HepG2 (cell line): ENCODE measurements at regions not wholly inside any gene's neighbourhood (a gene's known extent, or its start where the extent isn't known, plus 50 kb on each side); places are given as distances from the start of the nearest gene placed in this dataset.

Source experiments
- CEBPB ChIP-seq: IDR thresholded peaks from 2 replicates; pipeline ENCODE4 v1.6.1; 2011; ENCODE audit warnings: low read depth, low read length, improper control_type of control experiment, borderline replicate concordance
- FOXK1 ChIP-seq: sonication (generic); formaldehyde crosslinking; IDR thresholded peaks from 2 replicates; pipeline ENCODE4 v1.4.0; 2020; ENCODE audit warnings: low read depth, missing genetic modification reagents, borderline replicate concordance
- ZNF720 ChIP-seq: sonication (generic); formaldehyde crosslinking; IDR thresholded peaks from 2 replicates; pipeline ENCODE4 v1.4.0; 2020; ENCODE audit warnings: missing genetic modification reagents
- TF ChIP-seq, protein P1 (sequence below): sonication (generic); formaldehyde crosslinking; IDR thresholded peaks from 2 replicates; pipeline ENCODE4 v1.5.0; 2020; ENCODE audit warnings: mild to moderate bottlenecking, missing genetic modification reagents, moderate library complexity
- TF ChIP-seq, protein P2 (sequence below): sonication (generic); formaldehyde crosslinking; IDR thresholded peaks from 2 replicates; pipeline ENCODE4 v1.4.0; 2020; ENCODE audit warnings: missing genetic modification reagents

DNA sequence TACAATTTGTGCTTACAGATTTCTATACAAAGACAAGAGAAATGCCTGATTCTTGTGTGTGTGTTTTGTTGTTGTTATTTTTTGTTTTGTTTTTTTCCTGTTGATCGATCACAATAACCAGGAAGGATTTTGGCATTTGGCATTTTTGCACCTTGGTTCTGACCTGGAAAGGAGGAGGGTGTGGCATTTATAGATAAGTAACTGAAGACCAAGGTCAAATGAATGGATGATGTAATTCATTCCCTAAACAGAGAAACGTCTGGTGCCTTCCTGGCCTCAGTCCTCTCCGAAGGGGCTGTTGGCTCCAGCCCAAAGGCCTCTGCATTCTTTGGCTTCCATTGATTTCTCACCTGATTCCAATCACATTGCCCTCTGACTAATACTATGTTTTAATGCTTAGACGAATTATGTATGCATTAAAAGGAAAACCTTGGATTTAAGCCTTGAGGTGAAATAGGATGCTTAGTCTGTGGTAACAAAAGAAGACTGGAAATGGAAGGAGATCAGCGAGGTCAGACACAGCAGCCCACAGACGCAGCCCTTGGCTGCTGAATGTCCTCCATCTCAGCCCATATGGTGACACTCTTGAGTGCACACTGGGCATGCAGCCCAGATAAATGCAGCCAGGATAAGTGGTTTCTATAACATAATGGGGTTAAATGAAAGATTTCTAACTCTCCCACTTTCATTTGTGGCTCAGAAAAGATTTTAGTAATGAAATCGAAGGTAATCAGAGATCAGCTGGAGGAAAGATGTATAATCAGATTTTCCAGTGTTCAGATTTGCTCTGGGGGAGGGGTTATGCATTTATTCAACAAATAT, 60.5 kb upstream of the TRIM2 start:
- TF ChIP-seq, protein P1, sequence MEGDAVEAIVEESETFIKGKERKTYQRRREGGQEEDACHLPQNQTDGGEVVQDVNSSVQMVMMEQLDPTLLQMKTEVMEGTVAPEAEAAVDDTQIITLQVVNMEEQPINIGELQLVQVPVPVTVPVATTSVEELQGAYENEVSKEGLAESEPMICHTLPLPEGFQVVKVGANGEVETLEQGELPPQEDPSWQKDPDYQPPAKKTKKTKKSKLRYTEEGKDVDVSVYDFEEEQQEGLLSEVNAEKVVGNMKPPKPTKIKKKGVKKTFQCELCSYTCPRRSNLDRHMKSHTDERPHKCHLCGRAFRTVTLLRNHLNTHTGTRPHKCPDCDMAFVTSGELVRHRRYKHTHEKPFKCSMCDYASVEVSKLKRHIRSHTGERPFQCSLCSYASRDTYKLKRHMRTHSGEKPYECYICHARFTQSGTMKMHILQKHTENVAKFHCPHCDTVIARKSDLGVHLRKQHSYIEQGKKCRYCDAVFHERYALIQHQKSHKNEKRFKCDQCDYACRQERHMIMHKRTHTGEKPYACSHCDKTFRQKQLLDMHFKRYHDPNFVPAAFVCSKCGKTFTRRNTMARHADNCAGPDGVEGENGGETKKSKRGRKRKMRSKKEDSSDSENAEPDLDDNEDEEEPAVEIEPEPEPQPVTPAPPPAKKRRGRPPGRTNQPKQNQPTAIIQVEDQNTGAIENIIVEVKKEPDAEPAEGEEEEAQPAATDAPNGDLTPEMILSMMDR (CRISPR knock-in tag): no peak
- TF ChIP-seq ZNF720 (CRISPR knock-in tag) (no peak), FOXK1 (CRISPR knock-in tag) (no peak), CEBPB (0 out of 2 replicates have a peak, but pooled peaks have one; percentile 22)
- TF ChIP-seq, protein P2, sequence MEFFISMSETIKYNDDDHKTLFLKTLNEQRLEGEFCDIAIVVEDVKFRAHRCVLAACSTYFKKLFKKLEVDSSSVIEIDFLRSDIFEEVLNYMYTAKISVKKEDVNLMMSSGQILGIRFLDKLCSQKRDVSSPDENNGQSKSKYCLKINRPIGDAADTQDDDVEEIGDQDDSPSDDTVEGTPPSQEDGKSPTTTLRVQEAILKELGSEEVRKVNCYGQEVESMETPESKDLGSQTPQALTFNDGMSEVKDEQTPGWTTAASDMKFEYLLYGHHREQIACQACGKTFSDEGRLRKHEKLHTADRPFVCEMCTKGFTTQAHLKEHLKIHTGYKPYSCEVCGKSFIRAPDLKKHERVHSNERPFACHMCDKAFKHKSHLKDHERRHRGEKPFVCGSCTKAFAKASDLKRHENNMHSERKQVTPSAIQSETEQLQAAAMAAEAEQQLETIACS (CRISPR knock-in tag): no peak
